AG09319 (cell line): ENCODE measurements at regions not wholly inside any gene's neighbourhood (a gene's known extent, or its start where the extent isn't known, plus 50 kb on each side); places are given as distances from the start of the nearest gene placed in this dataset.

Experiments
- DNase-seq: peaks from one replicate; pipeline ENCODE4 v3.0.0-alpha.2; 2010; ENCODE audit warnings: low read depth; ENCODE audit errors: extremely low read depth
- TF ChIP-seq, protein P1 (sequence below): IDR thresholded peaks from 2 replicates; pipeline ENCODE4 v1.5.1; 2011; ENCODE audit warnings: low read depth, mild to moderate bottlenecking, inconsistent platforms, low read length, moderate library complexity

DNA sequence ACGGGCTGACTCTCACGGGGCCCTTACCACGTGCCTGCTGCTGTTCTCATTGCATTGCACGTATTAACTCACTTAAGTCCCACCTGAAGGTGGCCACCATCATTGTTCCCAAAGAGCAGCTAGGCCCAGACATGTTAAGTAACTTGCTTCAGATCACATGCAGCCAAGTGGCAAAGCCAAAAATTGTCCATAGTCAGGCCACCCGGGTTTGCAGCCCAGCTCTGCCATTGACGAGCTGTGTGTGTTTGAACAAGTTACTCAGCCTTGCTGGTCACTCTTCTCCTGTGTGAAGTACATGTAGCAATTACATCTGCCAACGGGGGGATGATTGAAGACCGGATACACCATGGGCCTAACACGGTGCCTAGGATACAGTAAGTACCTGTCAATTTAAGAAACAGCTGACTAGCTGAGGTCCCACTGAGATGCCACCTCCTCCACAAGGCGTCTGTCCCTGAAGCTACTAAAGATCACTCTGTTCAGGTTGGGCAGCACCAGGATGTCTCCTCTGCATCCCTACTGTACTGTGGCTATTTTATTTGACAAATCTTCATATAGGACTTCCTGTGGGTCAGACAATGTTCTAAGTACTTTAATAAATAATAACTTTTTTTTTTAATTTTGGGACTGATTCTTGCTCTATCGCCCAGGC, 154.2 kb upstream of the MYCN start:
- no peak for DNase-seq
- TF ChIP-seq, protein P1, sequence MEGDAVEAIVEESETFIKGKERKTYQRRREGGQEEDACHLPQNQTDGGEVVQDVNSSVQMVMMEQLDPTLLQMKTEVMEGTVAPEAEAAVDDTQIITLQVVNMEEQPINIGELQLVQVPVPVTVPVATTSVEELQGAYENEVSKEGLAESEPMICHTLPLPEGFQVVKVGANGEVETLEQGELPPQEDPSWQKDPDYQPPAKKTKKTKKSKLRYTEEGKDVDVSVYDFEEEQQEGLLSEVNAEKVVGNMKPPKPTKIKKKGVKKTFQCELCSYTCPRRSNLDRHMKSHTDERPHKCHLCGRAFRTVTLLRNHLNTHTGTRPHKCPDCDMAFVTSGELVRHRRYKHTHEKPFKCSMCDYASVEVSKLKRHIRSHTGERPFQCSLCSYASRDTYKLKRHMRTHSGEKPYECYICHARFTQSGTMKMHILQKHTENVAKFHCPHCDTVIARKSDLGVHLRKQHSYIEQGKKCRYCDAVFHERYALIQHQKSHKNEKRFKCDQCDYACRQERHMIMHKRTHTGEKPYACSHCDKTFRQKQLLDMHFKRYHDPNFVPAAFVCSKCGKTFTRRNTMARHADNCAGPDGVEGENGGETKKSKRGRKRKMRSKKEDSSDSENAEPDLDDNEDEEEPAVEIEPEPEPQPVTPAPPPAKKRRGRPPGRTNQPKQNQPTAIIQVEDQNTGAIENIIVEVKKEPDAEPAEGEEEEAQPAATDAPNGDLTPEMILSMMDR, result no peak

DNA sequence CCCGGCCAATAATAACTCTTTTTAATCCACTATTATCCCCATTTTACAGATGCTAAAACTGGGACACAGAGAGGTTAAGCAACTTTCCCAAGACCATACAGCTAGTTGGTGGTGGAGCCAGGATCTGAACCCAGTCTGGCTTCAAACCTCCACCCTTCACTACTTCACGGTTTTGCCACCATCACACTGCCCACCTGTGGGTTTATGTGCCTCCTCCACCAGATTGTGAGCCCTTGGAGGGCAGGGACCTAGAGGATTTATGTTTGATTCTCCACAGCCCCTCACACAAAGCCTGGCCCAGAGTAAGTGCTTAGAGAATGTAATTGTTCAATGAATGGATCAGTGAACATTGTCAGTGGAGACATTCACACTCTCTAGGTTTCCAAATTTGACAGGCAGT, 153.4 kb upstream of the MYCN start:
- DNase-seq, result no peak
- TF ChIP-seq, protein P1, result no peak

DNA sequence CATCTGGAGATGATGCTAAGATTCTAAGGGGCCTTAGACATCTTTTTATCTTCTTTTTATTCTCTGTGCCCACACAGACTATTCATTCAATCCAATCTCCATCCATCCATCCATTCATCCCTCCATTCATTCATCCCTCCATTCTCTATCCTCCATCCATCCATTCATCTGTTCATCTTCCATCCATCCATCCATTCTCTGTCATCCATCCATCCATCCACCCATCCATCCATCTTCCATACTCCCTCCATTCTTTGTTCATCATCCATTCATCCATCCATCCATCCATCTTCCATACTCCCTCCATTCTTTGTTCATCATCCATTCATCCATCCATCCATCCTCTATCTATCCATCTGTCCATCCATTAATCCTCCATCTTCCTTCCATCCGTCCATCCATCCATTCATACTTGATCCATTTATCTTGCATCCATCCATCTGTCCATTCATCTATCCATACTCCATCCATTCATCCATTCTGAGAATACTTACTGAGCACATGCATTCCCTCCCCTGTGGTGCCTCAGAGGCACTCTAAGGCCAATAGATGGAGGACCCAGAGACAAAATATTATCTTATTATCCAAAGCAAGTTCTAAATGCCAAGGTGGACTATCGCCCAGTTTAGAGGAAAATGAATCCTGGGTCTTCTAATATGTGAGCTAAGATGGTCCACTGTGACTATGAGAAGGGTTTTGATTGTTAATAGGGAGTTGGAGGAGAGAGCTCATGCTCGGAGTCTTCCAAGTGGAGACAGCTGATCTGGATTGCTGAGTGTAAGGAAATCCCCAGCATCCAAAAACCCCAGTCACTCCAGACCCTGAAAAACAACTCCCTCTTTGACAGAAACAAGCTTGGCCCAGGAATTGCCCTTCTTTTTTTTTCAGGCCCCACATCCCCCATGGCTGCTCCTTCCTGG, 152.6 kb upstream of the MYCN start:
- no peak for DNase-seq
- TF ChIP-seq, protein P1, result no peak

DNA sequence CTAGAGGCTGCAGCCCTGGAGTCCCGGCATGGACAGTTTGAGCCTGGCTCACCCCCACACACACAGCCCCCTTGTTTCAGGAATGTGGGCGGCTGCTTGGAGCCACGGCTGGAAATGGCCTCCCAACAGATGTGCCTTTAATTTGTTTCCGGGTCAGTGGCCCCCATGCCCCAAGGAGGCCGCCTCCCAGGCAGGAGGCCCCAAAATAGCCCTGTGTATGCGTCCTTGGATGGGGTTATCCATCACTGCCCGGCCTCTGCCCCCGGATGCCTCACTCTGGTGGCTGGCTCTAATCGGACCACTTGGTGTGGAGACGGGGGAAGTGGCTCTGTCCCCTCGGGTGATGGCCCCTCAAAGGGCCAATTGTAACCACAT, 151.9 kb upstream of the MYCN start:
- no peak for DNase-seq
- TF ChIP-seq, protein P1, result no peak

DNA sequence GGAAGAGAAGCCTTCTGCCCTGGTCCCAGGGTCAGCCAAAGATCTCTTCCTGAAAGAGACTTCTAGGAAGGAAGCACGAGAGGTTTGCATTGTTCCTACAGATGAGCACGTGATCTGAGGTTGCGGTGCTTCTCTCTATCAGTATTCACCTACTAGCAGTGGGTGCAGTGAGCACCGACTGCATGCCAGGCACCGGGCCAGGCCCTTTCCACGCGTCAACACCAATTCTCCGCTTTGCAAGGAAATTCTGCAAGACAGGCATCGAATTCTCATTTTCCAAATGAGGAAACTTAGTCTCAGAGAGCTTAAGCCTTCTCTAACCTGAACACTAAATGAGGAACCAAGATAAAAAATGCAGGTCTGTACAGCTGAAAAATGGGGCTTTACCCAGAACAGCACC, 151.5 kb upstream of the MYCN start:
- DNase-seq, result no peak
- TF ChIP-seq, protein P1, result no peak

DNA sequence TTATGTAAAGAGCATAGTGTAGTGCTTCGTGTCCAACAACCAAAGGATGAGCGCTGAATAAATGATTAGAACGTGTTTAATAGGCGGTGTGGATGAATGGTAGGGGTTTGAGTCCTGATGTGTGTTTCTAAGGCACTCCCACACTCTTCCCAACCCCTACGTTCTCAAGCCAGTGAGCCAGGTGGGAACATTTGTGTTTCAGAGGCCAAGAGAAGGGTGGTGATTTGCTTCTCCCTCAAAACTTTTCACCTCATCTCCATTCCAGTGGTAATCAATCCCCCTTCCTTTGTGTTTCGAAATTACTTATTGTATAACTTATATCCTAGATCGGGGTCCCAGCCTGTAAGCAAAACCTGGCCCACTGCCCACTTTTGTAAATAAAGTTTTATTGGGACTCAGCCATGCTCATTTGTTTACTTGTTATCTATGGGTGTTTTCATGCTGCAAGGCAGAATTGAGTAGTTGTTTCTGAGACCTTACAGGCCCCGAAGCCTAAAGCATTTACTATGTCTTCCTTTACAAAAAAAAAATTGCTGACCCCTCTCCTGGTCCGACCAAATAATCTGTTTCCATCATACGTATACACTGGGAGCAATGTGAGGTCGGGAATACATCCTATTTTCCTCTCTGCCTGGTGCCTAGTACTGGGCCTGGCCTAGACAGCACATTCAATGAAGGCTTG, 150.8 kb upstream of the MYCN start:
- DNase-seq, result no peak
- TF ChIP-seq, protein P1, result no peak

DNA sequence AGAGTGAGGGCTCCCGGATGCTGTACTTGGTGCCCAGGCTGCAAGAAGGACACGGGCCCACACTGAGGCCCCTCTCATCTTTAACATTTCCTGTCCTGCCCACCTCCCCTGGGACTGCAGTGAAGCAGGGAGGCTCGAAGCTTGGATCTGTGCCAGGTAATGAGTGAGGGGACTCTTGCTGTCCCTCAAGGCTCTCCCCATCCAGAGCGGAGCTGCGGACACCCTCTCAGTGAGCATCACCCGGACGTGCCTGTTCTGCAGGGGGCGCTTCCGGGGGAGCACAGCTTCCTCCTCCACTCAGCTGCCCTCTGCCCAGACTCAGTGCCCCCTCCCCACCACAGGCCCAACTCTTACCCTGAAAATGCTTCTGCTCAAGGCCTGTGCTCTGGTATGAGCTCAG, 150.0 kb upstream of the MYCN start:
- no peak for DNase-seq
- TF ChIP-seq, protein P1, result no peak
